Central memory CD8-positive, alpha-beta T cell (primary cell): ENCODE measurements at regions not wholly inside any gene's neighbourhood (a gene's known extent, or its start where the extent isn't known, plus 50 kb on each side); places are given as distances from the start of the nearest gene placed in this dataset.

Experiments
- ATAC-seq: fragments of 150-1000 bp; cut with Tn5 transposase; replicated peaks from 2 replicates; pipeline ENCODE4 v1.10.0; 2022; ENCODE audit warnings: mild to moderate bottlenecking, moderate FRiP score, moderate number of reproducible peaks; ENCODE audit not compliant: poor library complexity, severe bottlenecking; ENCODE audit errors: extremely low read depth
- DNase-seq, 2 donors: peaks; one replicate each; pipeline ENCODE4 v3.0.0; 2021; ENCODE audit warnings: low spot score in 2 of 2
- H3K27ac Mint-ChIP-seq: one replicate; pipeline ENCODE4 v1.8.0; 2022; ENCODE audit warnings: low read depth, mild to moderate bottlenecking, moderate library complexity, mixed read lengths
- H3K27me3 Mint-ChIP-seq: one replicate; pipeline ENCODE4 v1.8.0; 2022; ENCODE audit warnings: mixed read lengths
- H3K36me3 Mint-ChIP-seq: one replicate; pipeline ENCODE4 v1.8.0; 2022; ENCODE audit warnings: mild to moderate bottlenecking, moderate library complexity, mixed read lengths; ENCODE audit not compliant: insufficient read depth
- H3K4me1 Mint-ChIP-seq: one replicate; pipeline ENCODE4 v1.8.0; 2022; ENCODE audit warnings: mixed read lengths
- H3K4me3 Mint-ChIP-seq: one replicate; pipeline ENCODE4 v1.8.0; 2022; ENCODE audit warnings: mild to moderate bottlenecking, moderate library complexity, mixed read lengths
- H3K9me3 Mint-ChIP-seq: one replicate; pipeline ENCODE4 v1.8.0; 2022; ENCODE audit warnings: mixed read lengths

DNA sequence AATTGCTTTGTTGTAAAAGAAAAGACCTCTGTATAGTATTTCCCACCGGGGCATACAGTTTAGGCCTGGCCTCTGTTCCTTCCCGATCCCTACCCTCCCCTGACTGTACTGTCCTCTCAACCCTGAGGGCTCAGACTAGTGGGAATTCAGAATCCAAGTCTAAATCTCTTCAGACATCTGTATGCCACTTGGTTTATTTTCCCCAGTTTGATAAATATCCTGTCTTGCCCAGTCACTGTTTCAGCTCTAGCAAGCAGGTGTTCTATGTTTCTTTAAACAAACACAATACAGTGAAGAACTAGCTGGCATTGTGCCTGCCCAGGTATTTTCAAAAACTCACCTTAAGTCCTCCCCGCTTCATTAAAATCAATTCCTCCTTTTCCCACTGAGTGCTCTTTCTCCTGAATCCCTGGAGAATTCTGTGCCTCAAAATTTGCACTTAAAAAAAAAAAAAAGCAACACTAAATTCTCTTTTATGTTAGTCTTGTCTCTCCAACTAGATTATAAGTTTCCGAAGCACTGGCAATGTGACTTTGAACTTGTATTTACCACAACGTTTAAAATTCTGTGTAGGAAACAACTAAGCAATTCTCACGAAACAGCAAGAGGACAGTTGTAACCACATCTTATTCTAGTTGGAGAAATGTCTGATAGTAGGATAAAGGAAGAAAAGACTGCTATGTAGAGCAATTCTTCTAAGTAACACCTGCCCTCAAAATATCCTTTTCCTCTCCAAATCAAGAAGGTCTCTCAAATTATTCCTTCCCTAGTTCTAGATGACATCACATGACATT, 112.0 kb upstream of the CARMIL1 start:
- ATAC-seq: no peak
- Mint-ChIP-seq H3K27ac (peak overlapping the region; percentile 17), H3K36me3 (no peaks in the 10 kb centered on the region), H3K27me3 (peaks cover 6% of the 10 kb centered on the region), H3K9me3 (no peaks in the 10 kb centered on the region), H3K4me3 (no peak overlapping the region), H3K4me1 (no peaks in the 10 kb centered on the region)
- DNase-seq: no peak

DNA sequence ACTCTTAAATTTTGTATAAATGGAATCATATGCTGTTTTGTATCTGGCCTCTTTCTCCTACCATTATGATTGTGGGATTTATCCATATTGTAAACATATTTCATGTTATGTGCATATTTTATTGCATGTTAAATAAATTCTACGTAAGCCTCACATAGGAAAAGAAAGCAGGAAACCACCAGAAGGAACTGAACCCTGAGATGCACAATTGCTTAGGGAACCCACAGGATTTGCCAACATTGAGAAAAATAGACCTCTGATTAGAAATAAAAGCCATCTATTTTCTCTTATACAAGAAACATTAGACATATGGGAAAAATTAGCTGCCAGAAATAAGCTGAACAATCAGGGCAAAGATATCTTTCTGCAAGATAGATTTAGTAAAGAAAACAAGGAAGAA, 111.2 kb upstream of the CARMIL1 start:
- H3K9me3 Mint-ChIP-seq: no peaks in the 10 kb centered on the region
- H3K27me3 Mint-ChIP-seq: peaks cover 6% of the 10 kb centered on the region
- H3K36me3 Mint-ChIP-seq: no peaks in the 10 kb centered on the region
- ATAC-seq: no peak
- no peaks in the 10 kb centered on the region for H3K4me1 Mint-ChIP-seq
- DNase-seq: no peak
- H3K27ac Mint-ChIP-seq: no peak overlapping the region
- H3K4me3 Mint-ChIP-seq: no peak overlapping the region

DNA sequence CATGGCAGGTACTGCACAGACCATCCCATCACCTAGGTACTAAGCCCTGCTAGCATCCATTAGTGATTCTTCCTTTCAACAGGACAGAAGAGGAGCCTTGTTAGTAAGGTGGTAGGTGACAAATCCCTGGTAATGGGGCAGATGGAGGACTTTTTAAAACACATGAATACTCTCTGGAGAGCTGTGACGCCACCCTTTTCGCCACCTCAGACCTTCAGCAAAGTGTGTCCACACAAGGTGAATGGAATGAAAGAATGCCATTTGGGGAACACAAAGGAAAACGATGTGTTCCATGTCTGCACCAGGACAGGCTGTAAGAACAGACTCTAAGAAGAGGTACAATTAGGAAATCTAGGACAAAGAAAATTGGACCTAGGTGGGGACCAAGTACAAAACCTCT, 110.5 kb upstream of the CARMIL1 start:
- Mint-ChIP-seq H3K4me1 (no peaks in the 10 kb centered on the region), H3K36me3 (no peaks in the 10 kb centered on the region), H3K9me3 (no peaks in the 10 kb centered on the region), H3K27ac (no peak overlapping the region), H3K27me3 (peaks cover 6% of the 10 kb centered on the region), H3K4me3 (no peak overlapping the region)
- ATAC-seq: no peak
- DNase-seq: no peak

DNA sequence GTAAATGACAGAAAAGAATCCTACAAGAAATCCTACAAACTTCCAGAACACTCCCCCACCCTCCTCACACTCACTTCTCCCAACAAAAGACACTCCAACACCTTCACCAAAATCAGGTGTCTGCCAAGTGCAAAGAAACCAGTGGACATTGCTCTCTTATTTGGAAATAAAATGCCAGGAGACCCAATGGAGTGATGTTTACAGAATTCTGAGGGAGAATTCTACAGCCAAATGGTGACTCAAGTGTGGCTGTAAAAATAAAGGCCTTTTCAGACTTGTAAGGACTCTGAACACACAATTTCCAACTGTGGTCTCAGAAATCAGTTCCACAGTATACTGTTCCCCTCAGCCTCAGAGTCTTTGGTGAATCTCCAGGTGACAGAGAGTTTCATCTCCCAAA, 109.6 kb upstream of the CARMIL1 start:
- H3K9me3 Mint-ChIP-seq: no peaks in the 10 kb centered on the region
- no peak overlapping the region for H3K27ac Mint-ChIP-seq
- no peak for ATAC-seq

DNA sequence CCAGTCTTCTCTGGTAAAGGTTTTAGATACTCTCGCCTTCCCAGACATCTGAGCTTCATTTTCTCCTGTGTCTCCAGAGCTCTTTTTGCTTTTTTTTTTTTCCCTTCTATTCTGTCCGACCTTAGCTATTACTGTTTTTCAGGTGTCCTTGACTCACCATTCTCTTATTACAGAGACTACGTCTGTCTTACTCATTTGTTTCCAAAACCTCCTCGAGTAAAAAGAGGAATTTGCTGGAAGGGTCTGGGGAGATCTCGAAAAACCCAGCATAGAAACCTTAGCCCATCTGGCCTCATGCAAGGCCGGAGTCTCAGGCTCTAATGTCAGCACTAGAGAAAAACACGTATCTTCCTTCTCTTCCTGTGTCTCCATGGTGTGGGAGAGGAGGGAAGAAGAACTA, 109.2 kb upstream of the CARMIL1 start:
- DNase-seq: no peak
- no peak for ATAC-seq
- Mint-ChIP-seq H3K27me3 (no peaks in the 10 kb centered on the region), H3K4me1 (no peaks in the 10 kb centered on the region), H3K36me3 (no peaks in the 10 kb centered on the region), H3K4me3 (no peak overlapping the region), H3K27ac (no peak overlapping the region), H3K9me3 (no peaks in the 10 kb centered on the region)

More for the DNA sequence above, 109.6 kb upstream of the CARMIL1 start:
- Mint-ChIP-seq H3K27me3 (peaks cover 4% of the 10 kb centered on the region), H3K4me1 (no peaks in the 10 kb centered on the region), H3K36me3 (no peaks in the 10 kb centered on the region), H3K4me3 (no peak overlapping the region)
- no peak for DNase-seq

DNA sequence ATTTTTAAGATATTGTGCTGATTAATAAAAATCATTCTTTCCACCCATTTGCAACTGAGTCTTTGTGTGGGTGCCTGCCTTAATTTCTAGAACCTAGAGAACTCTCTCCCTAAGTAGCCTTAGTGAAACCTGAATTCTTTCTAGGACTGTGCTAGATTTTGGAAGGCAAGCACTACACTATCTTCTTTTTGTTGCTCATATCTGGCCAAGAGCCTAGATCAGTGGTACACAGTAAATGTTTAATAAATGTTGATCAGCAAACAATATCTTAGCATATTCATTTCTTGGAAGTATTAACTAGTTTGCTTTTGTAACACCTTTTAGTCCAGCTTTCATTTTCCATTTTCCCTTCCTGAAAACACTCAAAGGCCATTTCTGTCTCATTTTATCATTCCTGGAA, 108.5 kb upstream of the CARMIL1 start:
- no peak overlapping the region for H3K4me3 Mint-ChIP-seq
- H3K36me3 Mint-ChIP-seq: no peaks in the 10 kb centered on the region
- H3K4me1 Mint-ChIP-seq: no peaks in the 10 kb centered on the region
- ATAC-seq (no peak), DNase-seq (no peak)
- no peaks in the 10 kb centered on the region for H3K9me3 Mint-ChIP-seq
- no peak overlapping the region for H3K27ac Mint-ChIP-seq
- H3K27me3 Mint-ChIP-seq: no peaks in the 10 kb centered on the region

DNA sequence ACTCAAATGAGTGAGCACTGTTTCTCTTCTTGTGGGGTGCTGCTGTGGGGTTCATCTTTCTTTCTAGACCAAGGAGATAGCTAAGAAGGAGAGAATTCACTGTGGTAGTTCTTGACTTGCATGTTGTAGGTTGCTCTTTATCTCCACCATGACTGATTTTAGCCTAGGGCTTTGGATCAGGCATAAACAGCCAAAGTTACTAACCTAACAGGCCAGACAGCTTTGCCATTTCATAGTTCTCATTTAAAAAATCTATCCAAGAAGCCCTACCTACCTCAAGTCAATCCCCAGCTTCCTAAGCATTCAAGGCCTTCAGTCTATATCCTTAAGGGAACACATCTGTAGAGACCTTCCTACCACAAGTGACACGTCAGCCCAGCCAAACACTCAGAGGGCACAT, 107.9 kb upstream of the CARMIL1 start:
- H3K4me3 Mint-ChIP-seq: no peak overlapping the region
- no peak overlapping the region for H3K27ac Mint-ChIP-seq
- H3K9me3 Mint-ChIP-seq: no peaks in the 10 kb centered on the region
- H3K4me1 Mint-ChIP-seq: no peaks in the 10 kb centered on the region
- ATAC-seq (no peak), DNase-seq (no peak)
- no peaks in the 10 kb centered on the region for H3K36me3 Mint-ChIP-seq
- H3K27me3 Mint-ChIP-seq: no peaks in the 10 kb centered on the region

DNA sequence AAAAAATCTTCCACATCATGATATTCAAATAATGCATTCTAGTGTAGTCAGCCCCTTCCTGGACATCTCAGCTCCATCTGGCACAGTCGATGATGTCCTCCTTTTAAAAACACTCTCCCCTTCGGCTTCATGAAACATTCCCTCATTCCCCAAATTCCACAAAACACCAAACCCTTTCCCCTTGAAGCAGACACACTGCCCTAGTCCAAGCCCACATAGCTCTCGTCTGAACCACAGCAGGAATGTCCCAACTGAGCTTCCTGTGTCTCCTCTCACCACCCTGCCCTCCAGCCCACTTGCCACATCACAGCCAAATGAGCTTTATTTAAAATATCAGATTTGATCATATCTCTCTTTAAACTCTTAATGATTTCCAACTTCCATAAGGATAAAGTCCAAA, 106.4 kb upstream of the CARMIL1 start:
- Mint-ChIP-seq H3K4me1 (no peaks in the 10 kb centered on the region), H3K27ac (no peak overlapping the region), H3K27me3 (no peaks in the 10 kb centered on the region), H3K36me3 (no peaks in the 10 kb centered on the region), H3K9me3 (no peaks in the 10 kb centered on the region), H3K4me3 (no peak overlapping the region)
- no peak for ATAC-seq
- DNase-seq: no peak

DNA sequence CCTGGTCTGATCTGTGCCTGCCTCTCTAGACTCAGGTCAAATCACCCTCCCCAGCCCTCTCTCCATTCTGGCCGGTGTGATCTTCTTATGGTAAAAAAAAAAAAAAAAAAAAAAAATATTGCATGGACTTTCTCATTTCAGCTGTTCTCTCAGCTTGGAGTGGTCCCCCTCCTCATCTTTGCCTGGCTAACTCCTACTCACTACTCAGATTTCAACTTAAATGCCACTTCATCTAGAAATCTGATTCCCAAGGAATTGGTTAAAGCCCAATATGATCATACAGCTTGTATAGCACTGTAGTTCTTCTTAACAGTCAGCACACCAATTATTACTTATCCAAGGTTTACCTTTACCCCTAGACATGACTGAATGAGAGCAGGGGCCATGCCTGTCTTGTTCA, 105.9 kb upstream of the CARMIL1 start:
- ATAC-seq: no peak
- no peak overlapping the region for H3K27ac Mint-ChIP-seq
- no peaks in the 10 kb centered on the region for H3K9me3 Mint-ChIP-seq
- no peaks in the 10 kb centered on the region for H3K4me1 Mint-ChIP-seq
- no peak for DNase-seq
- no peaks in the 10 kb centered on the region for H3K36me3 Mint-ChIP-seq
- no peak overlapping the region for H3K4me3 Mint-ChIP-seq
- no peaks in the 10 kb centered on the region for H3K27me3 Mint-ChIP-seq

DNA sequence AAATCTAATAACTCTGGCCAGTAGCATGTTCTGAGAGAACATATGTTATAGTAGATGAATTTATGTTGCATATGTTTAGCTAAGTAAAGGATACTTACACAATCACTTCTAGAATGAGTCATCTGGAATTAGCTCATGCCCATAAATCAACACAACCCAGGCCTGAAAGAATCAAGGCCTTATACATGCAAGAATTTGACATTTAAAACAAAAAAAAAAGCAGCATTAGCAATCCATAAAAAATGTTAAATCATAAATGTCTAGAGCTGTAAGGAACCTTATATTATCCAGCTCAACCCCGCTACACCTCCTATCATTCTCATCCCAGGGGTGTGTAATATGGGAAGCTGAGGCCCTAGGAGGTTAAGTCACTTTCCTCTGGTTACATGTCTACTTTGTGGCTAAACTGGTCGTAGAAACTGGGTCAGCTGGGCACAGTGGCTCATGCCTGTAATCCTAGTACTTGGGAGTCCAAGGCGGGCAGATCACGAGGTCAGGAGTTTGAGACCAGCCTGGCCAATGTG, 105.2 kb upstream of the CARMIL1 start:
- no peaks in the 10 kb centered on the region for H3K4me1 Mint-ChIP-seq
- H3K27me3 Mint-ChIP-seq: no peaks in the 10 kb centered on the region
- DNase-seq: no peak
- no peak overlapping the region for H3K4me3 Mint-ChIP-seq
- H3K9me3 Mint-ChIP-seq: no peaks in the 10 kb centered on the region
- H3K27ac Mint-ChIP-seq: no peak overlapping the region
- H3K36me3 Mint-ChIP-seq: no peaks in the 10 kb centered on the region
- ATAC-seq: no peak

DNA sequence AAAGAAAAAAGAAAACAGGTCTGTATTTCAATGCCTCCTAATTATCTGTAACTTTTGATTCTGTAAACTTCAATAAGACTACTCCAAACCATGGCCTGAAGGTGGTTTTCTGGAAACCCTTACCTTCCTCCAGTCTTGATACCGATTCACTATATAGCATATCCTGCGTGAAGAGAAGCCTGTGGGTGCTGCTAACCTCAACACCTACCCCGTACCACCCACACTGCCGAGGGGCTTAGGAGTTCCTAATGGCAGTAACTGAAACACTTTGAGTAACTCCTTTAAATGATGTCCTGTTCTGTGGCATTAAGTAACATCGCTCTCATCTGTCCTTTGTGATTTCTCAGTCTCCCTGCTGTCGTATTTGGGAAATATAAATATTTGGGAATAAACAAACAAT, 104.5 kb upstream of the CARMIL1 start:
- H3K4me1 Mint-ChIP-seq: no peaks in the 10 kb centered on the region
- DNase-seq: no peak
- no peak overlapping the region for H3K27ac Mint-ChIP-seq
- H3K27me3 Mint-ChIP-seq: no peaks in the 10 kb centered on the region
- no peaks in the 10 kb centered on the region for H3K36me3 Mint-ChIP-seq
- ATAC-seq: no peak
- H3K9me3 Mint-ChIP-seq: no peaks in the 10 kb centered on the region
- H3K4me3 Mint-ChIP-seq: no peak overlapping the region

DNA sequence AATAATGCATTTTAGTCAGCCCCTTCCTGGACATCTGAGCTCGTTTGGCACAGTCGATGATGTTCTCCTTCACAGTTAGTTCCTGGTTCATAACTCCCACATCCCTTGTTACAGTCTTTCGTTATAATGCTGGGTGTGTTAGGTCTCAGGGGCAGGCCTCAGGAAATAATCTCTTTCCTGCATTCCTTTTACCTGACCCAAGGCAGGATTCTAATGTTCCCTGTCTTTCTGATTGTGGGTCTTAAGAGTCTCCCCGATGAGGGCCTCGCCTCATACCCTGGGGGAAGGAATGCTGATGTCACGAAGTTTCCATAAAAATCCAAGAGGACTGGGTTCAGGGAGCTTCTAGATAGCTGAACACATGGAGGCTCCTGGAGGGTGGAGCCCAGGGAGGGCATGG, 104.0 kb upstream of the CARMIL1 start:
- H3K9me3 Mint-ChIP-seq: no peaks in the 10 kb centered on the region
- DNase-seq (no peak), ATAC-seq (no peak)
- no peak overlapping the region for H3K27ac Mint-ChIP-seq
- H3K4me1 Mint-ChIP-seq: no peaks in the 10 kb centered on the region
- no peak overlapping the region for H3K4me3 Mint-ChIP-seq
- no peaks in the 10 kb centered on the region for H3K27me3 Mint-ChIP-seq
- no peaks in the 10 kb centered on the region for H3K36me3 Mint-ChIP-seq

DNA sequence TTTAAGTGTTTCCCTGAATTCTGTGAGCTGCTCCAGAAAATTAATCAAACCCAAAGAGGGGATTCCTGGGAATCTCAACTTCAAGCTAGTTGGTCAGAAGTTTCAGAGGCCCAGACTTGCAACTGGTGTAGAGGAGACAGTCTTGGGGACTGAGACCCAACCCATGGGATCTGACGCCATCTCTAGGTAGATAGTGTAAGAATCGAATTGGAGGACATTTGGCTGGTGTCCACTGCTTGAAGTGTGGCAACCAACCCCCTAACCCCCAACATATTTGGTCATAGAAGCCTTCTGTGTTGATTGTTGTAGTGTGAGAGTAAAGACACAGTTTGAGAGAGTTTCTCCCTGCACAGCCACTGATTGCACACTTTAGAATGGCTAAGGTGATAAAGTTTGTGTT, 103.5 kb upstream of the CARMIL1 start:
- Mint-ChIP-seq H3K4me3 (no peak overlapping the region), H3K27ac (no peak overlapping the region), H3K9me3 (no peaks in the 10 kb centered on the region), H3K4me1 (no peaks in the 10 kb centered on the region), H3K36me3 (no peaks in the 10 kb centered on the region), H3K27me3 (no peaks in the 10 kb centered on the region)
- no peak for ATAC-seq
- DNase-seq: no peak
